H54 (cell line): ENCODE measurements at regions not wholly inside any gene's neighbourhood (a gene's known extent, or its start where the extent isn't known, plus 50 kb on each side); places are given as distances from the start of the nearest gene placed in this dataset.

ENCODE experiments used
- DNase-seq: peaks from one replicate; pipeline ENCODE4 v3.0.0; 2011; ENCODE audit warnings: low spot score, mixed read lengths; ENCODE audit not compliant: insufficient read length
- FAIRE-seq: peaks from 3 replicates; lab custom pipeline; 2011; peaks lifted over from hg19 to GRCh38; lab: Jason Lieb, UNC
- POLR2A ChIP-seq: IDR thresholded peaks from 2 replicates; pipeline ENCODE4 v1.6.1; 2011; ENCODE audit warnings: low read depth, mild to moderate bottlenecking, low read length

- FAIRE-seq = peak; percentile 97
- TF ChIP-seq POLR2A = no peak
- DNase-seq = no peak
Measured at GRCh38 chr2:226118471-226119429, 680.9 kb downstream of the IRS1 start.

GRCh38 chr2:226117510-226118065 lies 682.0 kb downstream of the IRS1 start:
- FAIRE-seq (peak; percentile 76), DNase-seq (no peak)
- TF ChIP-seq POLR2A = no peak

- DNase-seq (no peak), FAIRE-seq (no peak)
- TF ChIP-seq POLR2A = no peak
Measured at GRCh38 chr2:226116346-226116745, 683.3 kb downstream of the IRS1 start.

- TF ChIP-seq POLR2A = no peak
- no peak for FAIRE-seq
- DNase-seq = no peak
Measured at GRCh38 chr2:226115832-226116200, 683.8 kb downstream of the IRS1 start.

DNA sequence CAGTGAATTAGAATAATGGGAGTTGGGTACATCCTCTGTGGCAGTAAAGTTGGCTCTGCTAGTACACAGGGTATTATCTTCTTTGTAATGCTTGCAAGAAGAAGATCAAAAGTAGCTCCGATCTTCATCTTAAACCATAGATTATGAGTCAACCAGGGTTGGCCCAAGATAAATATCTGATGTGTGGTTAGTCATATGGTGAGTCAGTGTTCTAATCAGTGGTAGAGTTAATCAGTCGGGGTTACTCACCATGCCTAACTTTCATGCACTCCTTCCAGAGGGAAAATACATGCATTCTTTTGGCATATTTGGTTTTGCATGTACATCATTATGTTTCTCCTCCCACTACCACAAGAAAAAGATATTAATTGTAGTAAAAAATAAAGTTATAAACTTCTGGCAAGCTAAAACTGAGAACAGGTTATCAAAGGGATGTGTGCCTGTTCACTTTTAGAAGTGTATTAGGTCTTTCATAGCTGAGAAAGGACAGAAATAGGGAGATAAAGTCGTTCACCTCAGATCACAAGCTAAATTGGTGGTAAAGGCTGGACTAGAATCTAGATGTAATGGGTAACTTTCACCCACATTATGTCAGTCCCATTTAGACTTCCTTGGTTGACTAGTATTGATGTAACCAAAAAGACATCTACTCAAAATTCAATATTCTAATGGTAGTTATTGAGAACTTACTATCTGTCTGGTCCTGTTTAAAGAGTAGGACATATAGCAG lies 684.4 kb downstream of the IRS1 start:
- no peak for TF ChIP-seq POLR2A
- FAIRE-seq = peak; percentile 98
- DNase-seq = no peak

DNA sequence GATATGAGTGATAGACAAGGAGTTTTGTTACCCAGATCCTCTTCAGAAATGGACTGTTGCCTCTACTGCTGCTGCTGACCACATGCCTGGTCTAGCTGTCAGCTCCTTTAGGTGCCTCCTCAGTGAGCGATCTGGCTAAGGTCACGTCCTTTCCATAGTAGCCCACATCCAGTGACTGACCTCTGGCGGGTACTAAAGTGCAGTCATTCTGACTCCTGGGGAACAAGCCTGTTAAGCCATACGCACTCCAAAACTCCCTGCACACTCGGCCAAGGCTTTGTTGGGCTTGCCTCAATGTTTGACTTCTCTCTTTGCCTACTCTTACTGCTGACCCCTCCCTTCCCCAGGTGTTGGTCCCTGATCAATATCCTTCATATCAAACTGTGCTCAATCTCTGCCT lies 685.2 kb downstream of the IRS1 start:
- no peak for DNase-seq
- no peak for TF ChIP-seq POLR2A
- peak; percentile 97 for FAIRE-seq

GRCh38 chr2:226098861-226099745 lies 699.6 kb downstream of the NYAP2 start:
- FAIRE-seq (no peak), DNase-seq (no peak)
- no peak for TF ChIP-seq POLR2A

GRCh38 chr2:226095058-226095457 lies 695.5 kb downstream of the NYAP2 start:
- FAIRE-seq (no peak), DNase-seq (no peak)
- no peak for TF ChIP-seq POLR2A

DNA sequence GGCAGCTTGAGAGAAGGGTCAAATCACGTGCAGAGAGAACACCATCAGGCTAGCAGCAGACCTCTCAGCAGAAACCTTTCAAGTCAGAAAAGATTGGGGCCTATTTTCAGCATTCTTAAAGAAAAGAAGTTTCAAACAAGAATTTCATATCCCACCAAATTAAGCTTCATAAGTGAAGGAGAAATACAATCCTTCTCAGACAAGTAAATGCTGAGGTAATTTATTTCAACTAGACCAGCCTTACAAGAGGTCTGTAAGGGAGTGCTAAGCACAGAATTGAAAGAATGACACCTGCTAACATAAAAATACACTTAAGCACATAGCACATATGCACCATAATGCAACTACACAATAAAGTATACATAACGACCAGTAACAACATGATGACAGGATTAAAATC lies 693.9 kb downstream of the NYAP2 start:
- no peak for TF ChIP-seq POLR2A
- DNase-seq = no peak
- no peak for FAIRE-seq

- FAIRE-seq = no peak
- TF ChIP-seq POLR2A = no peak
- no peak for DNase-seq
Measured at GRCh38 chr2:226088366-226088674, 688.8 kb downstream of the NYAP2 start.

- TF ChIP-seq POLR2A = no peak
- DNase-seq (no peak), FAIRE-seq (no peak)
Measured at GRCh38 chr2:226087505-226088365, 688.2 kb downstream of the NYAP2 start.

GRCh38 chr2:226087051-226087450 lies 687.5 kb downstream of the NYAP2 start:
- DNase-seq (no peak), FAIRE-seq (no peak)
- TF ChIP-seq POLR2A = no peak
